A673 (cell line): ENCODE measurements at regions not wholly inside any gene's neighbourhood (a gene's known extent, or its start where the extent isn't known, plus 50 kb on each side); places are given as distances from the start of the nearest gene placed in this dataset.

Experiments used
- BruUV-seq: library from RNA; stranded (reverse); fragments of 400-500 nt; replicated peaks from 2 replicates; lab custom pipeline; 2021; lab: Mats Ljungman, UMichigan
- CTCF ChIA-PET: fragments of 300-600 bp; sonication (Branson Sonifier 250); formaldehyde crosslinking; loops from one replicate; lab custom pipeline; 2022; ENCODE audit warnings: antibody characterized with exemption; lab: Charles Lee
- POLR2A ChIA-PET: fragments of 300-600 bp; sonication (Branson Sonifier 250); formaldehyde crosslinking; loops from one replicate; lab custom pipeline; 2022; ENCODE audit warnings: antibody characterized with exemption; ENCODE audit not compliant: low non-redundant PET; lab: Charles Lee
- DNase-seq: peaks from one replicate; pipeline ENCODE4 v3.0.0-alpha.2; 2015; ENCODE audit warnings: low spot score
- H3K27ac ChIP-seq: fragments of 200-600 bp; sonication (generic); 2 replicates; pipeline ENCODE4 v1.5.1; 2016; ENCODE audit warnings: mixed run types, low read depth, mild to moderate bottlenecking, mixed read lengths, antibody characterized with exemption, low read length; ENCODE audit not compliant: poor library complexity, severe bottlenecking
- H3K27me3 ChIP-seq: fragments of 200-600 bp; sonication (generic); replicated peaks from 2 replicates; pipeline ENCODE4 v1.6.1; 2017; ENCODE audit warnings: mixed run types, low read depth, mild to moderate bottlenecking, mixed read lengths, antibody characterized with exemption, low read length; ENCODE audit not compliant: insufficient read depth, poor library complexity
- H3K36me3 ChIP-seq: fragments of 200-600 bp; sonication (generic); 2 replicates; pipeline ENCODE4 v1.6.1; 2016; ENCODE audit warnings: mixed run types, mild to moderate bottlenecking, mixed read lengths, antibody characterized with exemption, low read length; ENCODE audit not compliant: insufficient read depth, poor library complexity, severe bottlenecking
- H3K4me1 ChIP-seq: fragments of 200-600 bp; sonication (generic); 2 replicates; pipeline ENCODE4 v1.6.1; 2017; ENCODE audit warnings: mixed run types, mild to moderate bottlenecking, mixed read lengths, antibody characterized with exemption, low read length; ENCODE audit not compliant: insufficient read depth, poor library complexity, severe bottlenecking
- H3K4me3 ChIP-seq: fragments of 200-600 bp; sonication (generic); 2 replicates; pipeline ENCODE4 v1.5.1; 2016; ENCODE audit warnings: low read depth, mixed run types, mild to moderate bottlenecking, mixed read lengths, low read length; ENCODE audit not compliant: poor library complexity, severe bottlenecking
- H3K9me3 ChIP-seq: fragments of 200-600 bp; sonication (generic); 2 replicates; pipeline ENCODE4 v1.6.1; 2016; ENCODE audit warnings: mixed run types, low read depth, mild to moderate bottlenecking, mixed read lengths, antibody characterized with exemption, low read length; ENCODE audit not compliant: poor library complexity, severe bottlenecking
- EZH2 ChIP-seq: fragments of 200-600 bp; sonication (generic); IDR thresholded peaks from 2 replicates; pipeline ENCODE4 v1.6.1; 2017; ENCODE audit warnings: borderline replicate concordance, low read depth, mild to moderate bottlenecking, mixed read lengths, antibody characterized with exemption, low read length; ENCODE audit not compliant: poor library complexity, severe bottlenecking
- intact Hi-C: fragments of 100-400 bp; cut with micrococcal nuclease; formaldehyde crosslinking; loops from one replicate; pipeline ENCODE4 v1.10.0; 2022; ENCODE audit not compliant: unreplicated experiment
- TF ChIP-seq, protein P1 (sequence below): fragments of 300-800, 200-600 bp; sonication (generic); conservative IDR thresholded peaks from 2 replicates; pipeline ENCODE4 v1.5.1; 2017; ENCODE audit warnings: low read depth, mild to moderate bottlenecking, antibody characterized with exemption, low read length, moderate library complexity, mixed read lengths

DNA sequence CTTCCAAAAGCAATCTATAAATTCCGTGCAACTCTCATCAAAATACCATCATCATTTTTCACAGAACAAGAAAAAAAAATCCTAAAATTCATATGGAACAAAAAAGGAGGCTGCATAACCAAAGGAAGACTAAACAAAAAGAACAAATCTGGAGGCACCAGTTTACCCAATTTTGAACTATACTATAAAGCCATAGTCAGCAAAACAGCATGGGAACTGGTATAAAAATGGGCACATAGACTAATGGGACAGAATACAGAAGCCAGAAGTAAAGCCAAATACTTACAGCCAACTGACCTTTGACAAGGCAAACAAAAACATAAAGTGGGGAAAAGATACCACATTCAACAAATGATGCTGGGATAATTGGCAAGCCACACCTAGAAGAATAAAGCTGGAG is 753.5 kb upstream of the PABPC4L start:
- H3K4me1 ChIP-seq, result no peaks in the 10 kb centered on the region
- no peak overlapping the region for H3K4me3 ChIP-seq
- H3K9me3 ChIP-seq, result no peaks in the 10 kb centered on the region
- intact Hi-C loops, result no loop called here
- no peak overlapping the region for H3K27ac ChIP-seq
- no peaks in the 10 kb centered on the region for H3K36me3 ChIP-seq
- ChIA-PET CTCF (no interaction called here), POLR2A (no interaction called here)
- DNase-seq, result no peak
- TF ChIP-seq, protein P1, sequence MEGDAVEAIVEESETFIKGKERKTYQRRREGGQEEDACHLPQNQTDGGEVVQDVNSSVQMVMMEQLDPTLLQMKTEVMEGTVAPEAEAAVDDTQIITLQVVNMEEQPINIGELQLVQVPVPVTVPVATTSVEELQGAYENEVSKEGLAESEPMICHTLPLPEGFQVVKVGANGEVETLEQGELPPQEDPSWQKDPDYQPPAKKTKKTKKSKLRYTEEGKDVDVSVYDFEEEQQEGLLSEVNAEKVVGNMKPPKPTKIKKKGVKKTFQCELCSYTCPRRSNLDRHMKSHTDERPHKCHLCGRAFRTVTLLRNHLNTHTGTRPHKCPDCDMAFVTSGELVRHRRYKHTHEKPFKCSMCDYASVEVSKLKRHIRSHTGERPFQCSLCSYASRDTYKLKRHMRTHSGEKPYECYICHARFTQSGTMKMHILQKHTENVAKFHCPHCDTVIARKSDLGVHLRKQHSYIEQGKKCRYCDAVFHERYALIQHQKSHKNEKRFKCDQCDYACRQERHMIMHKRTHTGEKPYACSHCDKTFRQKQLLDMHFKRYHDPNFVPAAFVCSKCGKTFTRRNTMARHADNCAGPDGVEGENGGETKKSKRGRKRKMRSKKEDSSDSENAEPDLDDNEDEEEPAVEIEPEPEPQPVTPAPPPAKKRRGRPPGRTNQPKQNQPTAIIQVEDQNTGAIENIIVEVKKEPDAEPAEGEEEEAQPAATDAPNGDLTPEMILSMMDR, result no peak
- TF ChIP-seq EZH2, result no peak
- H3K27me3 ChIP-seq, result no peaks in the 10 kb centered on the region
- no TSS peak for BruUV-seq

DNA sequence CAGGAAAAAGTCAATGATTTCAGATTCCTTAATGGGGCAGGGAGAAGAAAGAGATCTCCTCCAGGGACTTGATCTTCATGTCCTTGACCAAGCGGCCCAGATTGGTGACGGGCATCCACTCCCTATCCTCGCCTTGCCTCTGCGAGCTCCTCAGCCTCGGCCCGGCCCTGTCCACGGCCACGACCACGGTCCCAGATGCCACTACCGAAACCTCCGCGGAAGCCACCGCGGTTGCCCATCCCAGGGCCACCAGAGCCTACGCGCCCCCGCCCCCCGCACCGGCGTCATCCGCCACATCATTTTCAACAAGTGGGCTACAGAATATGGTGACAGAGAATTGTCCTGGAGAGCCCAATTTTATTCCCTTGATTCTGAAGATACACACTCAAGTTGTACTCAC is 751.2 kb upstream of the PABPC4L start:
- H3K27me3 ChIP-seq, result no peaks in the 10 kb centered on the region
- H3K4me1 ChIP-seq, result no peaks in the 10 kb centered on the region
- ChIA-PET POLR2A (no interaction called here), CTCF (no interaction called here)
- no peaks in the 10 kb centered on the region for H3K9me3 ChIP-seq
- no TSS peak for BruUV-seq
- H3K27ac ChIP-seq, result no peak overlapping the region
- H3K4me3 ChIP-seq, result no peak overlapping the region
- intact Hi-C loops, result no loop called here
- H3K36me3 ChIP-seq, result no peaks in the 10 kb centered on the region
- no peak for DNase-seq
- TF ChIP-seq EZH2, result no peak
- TF ChIP-seq, protein P1, result no peak

DNA sequence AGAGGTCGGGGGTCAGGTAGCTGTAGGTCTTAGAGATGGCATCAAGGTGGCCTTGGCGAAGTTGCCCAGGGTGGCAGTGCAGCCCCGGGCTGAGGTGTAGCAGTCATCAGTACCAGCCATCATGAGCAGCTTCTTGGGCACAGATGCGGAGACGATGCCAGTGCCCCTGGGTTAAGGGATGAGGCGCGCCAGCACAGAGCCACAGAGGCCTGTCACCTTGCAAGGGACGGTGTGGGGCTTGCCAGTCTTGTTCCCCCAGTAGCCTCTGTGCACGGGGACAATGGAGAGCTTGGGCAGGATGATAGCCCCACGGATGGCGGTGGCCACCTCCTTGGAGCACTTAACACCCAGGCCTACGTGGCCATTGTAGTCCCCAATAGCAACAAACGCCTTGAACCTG is 750.7 kb upstream of the PABPC4L start:
- CTCF ChIA-PET, result no interaction called here
- no peaks in the 10 kb centered on the region for H3K4me1 ChIP-seq
- TF ChIP-seq, protein P1, result no peak
- TF ChIP-seq EZH2, result no peak
- DNase-seq, result no peak
- no peaks in the 10 kb centered on the region for H3K27me3 ChIP-seq
- H3K36me3 ChIP-seq, result no peaks in the 10 kb centered on the region
- no peaks in the 10 kb centered on the region for H3K9me3 ChIP-seq
- POLR2A ChIA-PET, result no interaction called here
- H3K4me3 ChIP-seq, result no peak overlapping the region
- BruUV-seq, result no TSS peak
- H3K27ac ChIP-seq, result no peak overlapping the region
- intact Hi-C loops, result no loop called here
